Activated T-cell treated with anti-CD3 and anti-CD28 coated beads, Interleukin-2, amount 50 U/mL, for 72 hours (primary cell): ENCODE measurements at regions not wholly inside any gene's neighbourhood (a gene's known extent, or its start where the extent isn't known, plus 50 kb on each side); places are given as distances from the start of the nearest gene placed in this dataset.

ENCODE experiments used
- ATAC-seq, 2 donors: fragments of 150-1000 bp; cut with Tn5 transposase; replicated peaks in 1 of 2; 2 replicates each; pipeline ENCODE4 v1.10.0; 2021; ENCODE audit warnings: moderate library complexity in 2 of 2, mild to moderate bottlenecking in 1 of 2
- DNase-seq, 2 donors: peaks; one replicate each; pipeline ENCODE4 v3.0.0; 2021 to 2022; ENCODE audit warnings: mixed read lengths in 1 of 2
- H3K27ac Mint-ChIP-seq: one replicate; pipeline ENCODE4 v1.8.0; 2022; ENCODE audit warnings: mild to moderate bottlenecking, moderate library complexity, mixed read lengths
- H3K27me3 Mint-ChIP-seq: one replicate; pipeline ENCODE4 v1.8.0; 2022; ENCODE audit warnings: low read depth, mixed read lengths
- H3K36me3 Mint-ChIP-seq, 2 donors: one replicate each; pipeline ENCODE4 v1.8.0; 2022; ENCODE audit warnings: mixed read lengths in 2 of 2, mild to moderate bottlenecking in 1 of 2; ENCODE audit not compliant: insufficient read depth in 2 of 2
- H3K4me1 Mint-ChIP-seq: one replicate; pipeline ENCODE4 v1.8.0; 2022; ENCODE audit warnings: low read depth, mixed read lengths
- H3K4me3 Mint-ChIP-seq, 2 donors: one replicate each; pipeline ENCODE4 v1.8.0; 2022; ENCODE audit warnings: mild to moderate bottlenecking in 2 of 2, mixed read lengths in 2 of 2, moderate library complexity in 2 of 2
- H3K9me3 Mint-ChIP-seq, 2 donors: one replicate each; pipeline ENCODE4 v1.8.0; 2022; ENCODE audit warnings: mixed read lengths in 2 of 2

DNA sequence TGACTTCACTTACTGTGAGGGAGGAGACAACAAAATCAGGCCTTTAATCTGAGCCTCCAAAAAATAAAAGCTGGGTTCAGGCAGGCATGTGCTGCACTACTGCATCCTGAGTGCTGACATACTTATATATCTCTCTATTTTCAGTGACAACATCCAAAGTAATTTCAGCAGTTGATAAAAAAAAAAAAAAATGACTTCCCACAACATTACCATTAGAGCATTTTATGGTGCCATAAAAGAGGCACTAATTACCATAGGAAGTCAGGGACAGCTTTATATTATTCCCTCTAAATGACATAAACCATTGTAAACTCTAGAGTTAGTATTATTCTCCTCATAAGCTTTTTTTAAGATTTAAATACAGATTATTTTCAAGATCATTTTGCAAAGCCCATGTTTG, 346.1 kb downstream of the SLCO4C1 start:
- Mint-ChIP-seq H3K27ac (no peak overlapping the region), H3K4me1 (no peaks in the 10 kb centered on the region), H3K9me3 (no peaks in the 10 kb centered on the region), H3K36me3 (no peaks in the 10 kb centered on the region), H3K4me3 (no peak overlapping the region), H3K27me3 (no peaks in the 10 kb centered on the region)
- DNase-seq (no peak), ATAC-seq (no peak)

- no peaks in the 10 kb centered on the region for H3K36me3 Mint-ChIP-seq
- no peak for ATAC-seq
- no peak overlapping the region for H3K4me3 Mint-ChIP-seq
- H3K9me3 Mint-ChIP-seq = no peaks in the 10 kb centered on the region
- H3K4me1 Mint-ChIP-seq = no peaks in the 10 kb centered on the region
- DNase-seq = no peak
- no peak overlapping the region for H3K27ac Mint-ChIP-seq
- H3K27me3 Mint-ChIP-seq = no peaks in the 10 kb centered on the region
Observed at GRCh38 chr5:101948615-101949014, 347.5 kb downstream of the SLCO4C1 start.

- no peaks in the 10 kb centered on the region for H3K27me3 Mint-ChIP-seq
- ATAC-seq = no peak
Observed at GRCh38 chr5:101943784-101944183, 352.3 kb downstream of the SLCO4C1 start.

DNA sequence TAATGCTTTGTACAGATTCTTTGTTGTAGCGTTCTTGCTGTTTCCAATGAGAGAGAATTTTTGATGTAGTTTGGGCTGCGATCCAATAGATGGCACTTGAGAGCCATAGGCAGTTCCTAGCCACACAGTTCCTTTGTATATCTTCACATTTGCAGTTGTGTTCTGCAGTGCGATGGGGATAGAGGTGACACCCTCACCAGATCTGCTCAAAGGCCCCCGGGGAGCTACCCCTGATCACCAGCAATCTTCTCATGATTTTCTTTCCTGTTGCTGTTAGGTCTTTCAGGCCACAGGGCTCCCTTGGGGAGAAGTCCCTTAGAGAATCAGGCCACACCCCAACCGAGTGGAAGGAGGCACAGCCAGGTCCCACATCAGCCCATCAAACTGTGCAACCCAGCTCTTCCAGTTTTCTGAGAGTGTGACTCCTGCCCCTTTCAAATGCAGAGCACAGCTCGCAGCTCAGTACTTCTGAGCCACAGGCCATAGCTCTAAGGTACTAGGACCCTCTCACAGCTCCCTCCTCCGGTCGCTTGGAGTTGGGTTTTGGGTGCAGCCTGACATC, 353.7 kb downstream of the SLCO4C1 start:
- Mint-ChIP-seq H3K9me3 (peaks cover 0 to 3% of the 10 kb centered on the region in 2 donors), H3K27ac (no peak overlapping the region), H3K27me3 (no peaks in the 10 kb centered on the region), H3K36me3 (no peaks in the 10 kb centered on the region), H3K4me1 (no peaks in the 10 kb centered on the region), H3K4me3 (no peak overlapping the region)
- ATAC-seq (no peak), DNase-seq (no peak)

More at GRCh38 chr5:101943784-101944183, 352.3 kb downstream of the SLCO4C1 start:
- Mint-ChIP-seq H3K9me3 (no peaks in the 10 kb centered on the region), H3K27ac (no peak overlapping the region), H3K4me1 (no peaks in the 10 kb centered on the region), H3K36me3 (no peaks in the 10 kb centered on the region), H3K4me3 (no peak overlapping the region)
- no peak for DNase-seq

DNA sequence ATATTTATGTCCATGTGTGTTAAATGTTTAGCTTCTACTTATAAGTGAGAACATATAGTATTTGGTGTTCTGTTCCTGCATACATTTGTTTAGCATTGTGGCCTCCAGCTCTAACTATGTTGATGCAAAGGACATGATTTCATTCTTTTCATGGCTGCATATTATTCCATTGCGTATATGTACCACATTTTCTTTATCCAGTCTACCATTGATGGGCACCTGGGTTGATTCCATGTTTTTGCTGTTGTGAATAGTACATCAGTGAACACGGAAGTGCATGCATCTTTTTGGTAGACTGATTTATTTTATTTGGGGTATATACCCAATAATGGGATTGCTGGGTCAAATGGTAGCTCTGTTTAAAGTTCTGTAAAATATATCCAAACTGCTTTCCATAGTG, 359.0 kb downstream of the SLCO4C1 start:
- ATAC-seq = no peak
- Mint-ChIP-seq H3K4me3 (no peak overlapping the region), H3K4me1 (no peaks in the 10 kb centered on the region), H3K27ac (no peak overlapping the region), H3K27me3 (no peaks in the 10 kb centered on the region), H3K36me3 (no peaks in the 10 kb centered on the region), H3K9me3 (peaks cover 0 to 4% of the 10 kb centered on the region in 2 donors)
- no peak for DNase-seq

GRCh38 chr5:101935086-101935485, 361.0 kb downstream of the SLCO4C1 start:
- H3K4me1 Mint-ChIP-seq = no peaks in the 10 kb centered on the region
- peaks cover 0 to 4% of the 10 kb centered on the region in 2 donors for H3K9me3 Mint-ChIP-seq
- ATAC-seq (no peak), DNase-seq (no peak)
- no peaks in the 10 kb centered on the region for H3K27me3 Mint-ChIP-seq
- H3K4me3 Mint-ChIP-seq = no peak overlapping the region
- no peaks in the 10 kb centered on the region for H3K36me3 Mint-ChIP-seq
- H3K27ac Mint-ChIP-seq = no peak overlapping the region

DNA sequence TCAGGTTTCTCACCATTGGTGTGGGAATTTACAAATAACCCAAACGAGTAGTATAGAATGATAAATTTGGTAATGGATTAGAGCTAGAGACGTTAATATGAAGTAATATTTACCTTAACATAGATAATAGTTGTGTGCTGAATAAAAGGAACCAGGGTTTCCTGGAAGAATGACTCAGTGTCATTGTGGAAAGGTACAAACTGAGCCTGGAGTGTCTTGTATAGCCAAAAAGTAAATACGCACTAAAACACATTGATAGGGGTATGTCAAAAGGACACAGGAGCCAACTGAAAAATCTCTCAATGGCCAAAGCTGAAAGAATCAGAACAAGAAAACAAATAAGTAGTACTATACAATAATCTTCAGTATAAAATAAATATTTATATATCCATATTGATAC, 363.5 kb downstream of the SLCO4C1 start:
- ATAC-seq = no peak
- no peaks in the 10 kb centered on the region for H3K36me3 Mint-ChIP-seq
- no peaks in the 10 kb centered on the region for H3K27me3 Mint-ChIP-seq
- H3K27ac Mint-ChIP-seq = no peak overlapping the region
- no peaks in the 10 kb centered on the region for H3K4me1 Mint-ChIP-seq
- no peak overlapping the region for H3K4me3 Mint-ChIP-seq
- DNase-seq = no peak
- H3K9me3 Mint-ChIP-seq = peaks cover 0 to 3% of the 10 kb centered on the region in 2 donors

DNA sequence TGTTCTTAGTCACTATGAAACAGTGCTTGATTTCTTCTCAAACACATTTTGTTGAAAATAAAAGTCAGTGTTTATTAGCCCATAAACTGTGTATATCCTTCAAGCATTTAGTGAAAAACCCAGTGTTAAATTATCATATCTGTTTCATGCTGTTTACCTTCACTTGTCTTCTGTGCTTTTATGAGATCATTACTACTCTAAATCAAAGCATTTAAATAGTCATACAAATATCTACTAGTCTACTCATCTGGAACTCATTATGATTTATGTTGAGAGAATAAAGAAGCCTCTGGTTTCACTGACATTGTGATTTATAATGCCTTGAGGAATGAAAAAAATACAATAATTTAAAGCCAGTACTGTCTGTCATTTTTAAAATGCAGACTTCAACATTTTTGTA, 366.5 kb downstream of the SLCO4C1 start:
- Mint-ChIP-seq H3K4me3 (no peak overlapping the region), H3K9me3 (no peaks in the 10 kb centered on the region), H3K27me3 (no peaks in the 10 kb centered on the region), H3K4me1 (no peaks in the 10 kb centered on the region), H3K36me3 (no peaks in the 10 kb centered on the region), H3K27ac (no peak overlapping the region)
- ATAC-seq (no peak), DNase-seq (no peak)

GRCh38 chr5:101917166-101917565, 378.9 kb downstream of the SLCO4C1 start:
- Mint-ChIP-seq H3K9me3 (peaks cover 2 to 3% of the 10 kb centered on the region in 2 donors), H3K27me3 (no peaks in the 10 kb centered on the region), H3K27ac (no peak overlapping the region), H3K36me3 (no peaks in the 10 kb centered on the region), H3K4me3 (no peak overlapping the region), H3K4me1 (no peaks in the 10 kb centered on the region)
- ATAC-seq (no peak), DNase-seq (no peak)

- Mint-ChIP-seq H3K9me3 (peaks cover 3 to 5% of the 10 kb centered on the region in 2 donors), H3K4me1 (no peaks in the 10 kb centered on the region), H3K27me3 (no peaks in the 10 kb centered on the region), H3K36me3 (no peaks in the 10 kb centered on the region), H3K4me3 (no peak overlapping the region), H3K27ac (no peak overlapping the region)
- no peak for DNase-seq
- no peak for ATAC-seq
Observed at GRCh38 chr5:101915554-101915953, 380.5 kb downstream of the SLCO4C1 start.

- ATAC-seq (no peak), DNase-seq (no peak)
- Mint-ChIP-seq H3K4me3 (no peak overlapping the region), H3K27ac (no peak overlapping the region), H3K4me1 (no peaks in the 10 kb centered on the region), H3K9me3 (no peaks in the 10 kb centered on the region), H3K27me3 (no peaks in the 10 kb centered on the region), H3K36me3 (peaks cover 0 to 2% of the 10 kb centered on the region in 2 donors)
Observed at GRCh38 chr5:101904736-101905135, 391.3 kb downstream of the SLCO4C1 start.

DNA sequence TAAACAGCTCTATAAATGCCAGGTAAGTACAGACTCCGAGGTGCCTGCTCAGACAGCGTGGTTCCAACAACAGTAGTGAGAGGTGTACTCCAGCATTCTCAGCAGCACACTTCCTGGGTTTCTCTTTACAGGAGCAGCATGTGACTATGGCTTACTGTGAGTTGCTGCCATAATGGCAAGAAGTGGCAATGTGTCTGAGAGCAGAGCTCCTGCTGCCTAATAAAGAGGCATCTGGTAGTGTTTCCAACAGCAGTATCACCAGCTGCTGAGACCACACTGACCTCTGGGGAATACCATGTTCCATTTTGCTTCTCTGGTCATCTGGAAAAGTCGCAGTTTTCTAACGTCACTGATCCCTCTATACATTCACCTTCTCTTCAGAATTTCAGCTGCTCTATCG, 398.2 kb downstream of the SLCO4C1 start:
- Mint-ChIP-seq H3K27me3 (no peaks in the 10 kb centered on the region), H3K4me3 (no peak overlapping the region), H3K4me1 (no peaks in the 10 kb centered on the region), H3K9me3 (no peaks in the 10 kb centered on the region), H3K27ac (no peak overlapping the region), H3K36me3 (no peaks in the 10 kb centered on the region)
- no peak for DNase-seq
- no peak for ATAC-seq

- no peaks in the 10 kb centered on the region for H3K36me3 Mint-ChIP-seq
- no peak overlapping the region for H3K4me3 Mint-ChIP-seq
- ATAC-seq (no peak), DNase-seq (no peak)
- peaks cover under 1 to 6% of the 10 kb centered on the region in 2 donors for H3K9me3 Mint-ChIP-seq
- no peaks in the 10 kb centered on the region for H3K27me3 Mint-ChIP-seq
- no peak overlapping the region for H3K27ac Mint-ChIP-seq
- no peaks in the 10 kb centered on the region for H3K4me1 Mint-ChIP-seq
Observed at GRCh38 chr5:101894985-101895384, 401.1 kb downstream of the SLCO4C1 start.

DNA sequence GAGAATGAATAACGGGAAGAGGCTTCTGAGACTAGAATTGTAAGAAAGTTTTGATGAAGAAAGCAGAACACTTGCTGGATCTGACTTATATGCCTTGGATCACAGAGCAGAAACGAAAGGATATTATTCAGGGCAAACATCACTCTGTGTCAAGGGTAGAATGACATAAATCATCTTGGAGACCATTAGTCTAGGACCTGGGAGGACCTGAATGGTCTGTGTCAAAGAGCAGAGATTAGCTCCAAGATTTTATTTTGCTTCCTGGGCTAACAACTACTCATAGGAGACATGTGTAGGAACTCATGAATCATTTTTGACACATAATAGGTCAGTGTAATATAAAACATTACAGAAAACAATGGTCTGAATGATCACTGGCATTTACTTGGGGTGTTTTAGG, 417.9 kb downstream of the SLCO4C1 start:
- H3K4me1 Mint-ChIP-seq = no peaks in the 10 kb centered on the region

More for the DNA sequence above, 417.9 kb downstream of the SLCO4C1 start:
- Mint-ChIP-seq H3K27ac (no peak overlapping the region), H3K9me3 (peaks cover 0 to 3% of the 10 kb centered on the region in 2 donors), H3K27me3 (no peaks in the 10 kb centered on the region), H3K4me3 (no peak overlapping the region), H3K36me3 (no peaks in the 10 kb centered on the region)
- DNase-seq = no peak
- ATAC-seq = no peak
